SK-N-SH treated with all-trans-retinoic acid at 6 μM for 48 hours (cell line): ENCODE measurements at regions not wholly inside any gene's neighbourhood (a gene's known extent, or its start where the extent isn't known, plus 50 kb on each side); places are given as distances from the start of the nearest gene placed in this dataset.

Experiments
- ATAC-seq: fragments of 200-7000 bp; cut with Tn5 transposase; 3 replicates; pipeline ENCODE4 v1.9.1; 2020; ENCODE audit warnings: mild to moderate bottlenecking, moderate library complexity
- BACH2 ChIP-seq: fragments of 250-450 bp; sonication (Bioruptor Pico); IDR thresholded peaks from 2 replicates; pipeline ENCODE4 v1.9.0; 2021; ENCODE audit warnings: mild to moderate bottlenecking, borderline replicate concordance
- CSDC2 ChIP-seq: fragments of 250-450 bp; sonication (Bioruptor Pico); IDR thresholded peaks from 2 replicates; pipeline ENCODE4 v1.5.0; 2020; ENCODE audit warnings: mild to moderate bottlenecking, moderate library complexity
- ESRRG ChIP-seq: fragments of 250-450 bp; sonication (Bioruptor Pico); IDR thresholded peaks from 2 replicates; pipeline ENCODE4 v1.6.1; 2021; ENCODE audit warnings: mild to moderate bottlenecking
- GLIS3 ChIP-seq: fragments of 250-450 bp; sonication (Bioruptor Pico); IDR thresholded peaks from 2 replicates; pipeline ENCODE4 v1.5.0; 2020; ENCODE audit warnings: mild to moderate bottlenecking, moderate library complexity
- ISL1 ChIP-seq: fragments of 250-450 bp; sonication (Bioruptor Pico); IDR thresholded peaks from 2 replicates; pipeline ENCODE4 v2.1.2; 2022; ENCODE audit warnings: mild to moderate bottlenecking, moderate library complexity
- OSR1 ChIP-seq: fragments of 250-450 bp; sonication (Bioruptor Pico); IDR thresholded peaks from 2 replicates; pipeline ENCODE4 v1.8.0; 2022; ENCODE audit warnings: moderate library complexity, mild to moderate bottlenecking, inconsistent platforms
- POU6F1 ChIP-seq: fragments of 250-450 bp; sonication (Bioruptor Pico); IDR thresholded peaks from 2 replicates; pipeline ENCODE4 v1.8.0; 2021; ENCODE audit warnings: low read depth, mild to moderate bottlenecking, moderate library complexity, borderline replicate concordance
- PPARA ChIP-seq: fragments of 250-450 bp; sonication (Bioruptor Pico); IDR thresholded peaks from 2 replicates; pipeline ENCODE4 v1.5.0; 2020; ENCODE audit warnings: mild to moderate bottlenecking, borderline replicate concordance
- RARB ChIP-seq: fragments of 250-450 bp; sonication (Bioruptor Pico); IDR thresholded peaks from 2 replicates; pipeline ENCODE4 v1.8.0; 2021; ENCODE audit warnings: mild to moderate bottlenecking, moderate library complexity
- SNAI2 ChIP-seq: fragments of 250-450 bp; sonication (Bioruptor Pico); IDR thresholded peaks from 2 replicates; pipeline ENCODE4 v1.5.0; 2020; ENCODE audit warnings: mild to moderate bottlenecking, moderate library complexity
- TOX ChIP-seq: fragments of 250-450 bp; sonication (Bioruptor Pico); IDR thresholded peaks from 2 replicates; pipeline ENCODE4 v1.8.0; 2021; ENCODE audit warnings: mild to moderate bottlenecking, moderate library complexity, borderline replicate concordance
- ZC3H10 ChIP-seq: fragments of 250-450 bp; sonication (Bioruptor Pico); IDR thresholded peaks from 2 replicates; pipeline ENCODE4 v1.5.1; 2021; ENCODE audit warnings: mild to moderate bottlenecking, moderate library complexity
- ZFP3 ChIP-seq: fragments of 250-450 bp; sonication (Bioruptor Pico); IDR thresholded peaks from 2 replicates; pipeline ENCODE4 v1.5.0; 2020; ENCODE audit warnings: mild to moderate bottlenecking, moderate library complexity
- ZFP30 ChIP-seq: fragments of 450-650 bp; formaldehyde crosslinking; IDR thresholded peaks from 2 replicates; pipeline ENCODE4 v1.5.0; 2022; ENCODE audit warnings: mild to moderate bottlenecking, moderate library complexity
- ZNF565 ChIP-seq: fragments of 450-650 bp; formaldehyde crosslinking; conservative IDR thresholded peaks from 2 replicates; pipeline ENCODE4 v1.5.0; 2020; ENCODE audit warnings: low read depth, mild to moderate bottlenecking, moderate library complexity
- ZNF70 ChIP-seq: fragments of 450-650 bp; formaldehyde crosslinking; IDR thresholded peaks from 2 replicates; pipeline ENCODE4 v1.5.0; 2020; ENCODE audit warnings: mild to moderate bottlenecking, moderate library complexity
- ZNF8 ChIP-seq: fragments of 450-650 bp; formaldehyde crosslinking; IDR thresholded peaks from 2 replicates; pipeline ENCODE4 v1.5.0; 2020; ENCODE audit warnings: mild to moderate bottlenecking, moderate library complexity
- TF ChIP-seq, protein P1 (sequence below): fragments of 250-450 bp; sonication (Bioruptor Pico); IDR thresholded peaks from 2 replicates; pipeline ENCODE4 v1.5.1; 2021; ENCODE audit warnings: mild to moderate bottlenecking, moderate library complexity
- TF ChIP-seq, protein P2 (sequence below): fragments of 250-450 bp; sonication (Bioruptor Pico); IDR thresholded peaks from 2 replicates; pipeline ENCODE4 v1.5.1; 2020; ENCODE audit warnings: low read depth, mild to moderate bottlenecking, moderate library complexity
- TF ChIP-seq, protein P3 (sequence below): fragments of 250-450 bp; sonication (Bioruptor Pico); IDR thresholded peaks from 2 replicates; pipeline ENCODE4 v1.8.0; 2020; ENCODE audit warnings: mild to moderate bottlenecking, moderate library complexity, borderline replicate concordance
- TF ChIP-seq, protein P4 (sequence below): fragments of 250-450 bp; sonication (Bioruptor Pico); IDR thresholded peaks from 2 replicates; pipeline ENCODE4 v1.5.0; 2020; ENCODE audit warnings: mild to moderate bottlenecking, moderate library complexity

- no peak for ATAC-seq
- TF ChIP-seq CSDC2 (CRISPR knock-in tag) (no peak), TOX (CRISPR knock-in tag) (no peak), GLIS3 (CRISPR knock-in tag) (no peak), SNAI2 (CRISPR knock-in tag) (no peak), RARB (no peak), BACH2 (no peak), ESRRG (no peak), ZNF565 (CRISPR knock-in tag) (no peak), ZFP3 (CRISPR knock-in tag) (no peak), PPARA (CRISPR knock-in tag) (no peak), ZNF70 (CRISPR knock-in tag) (no peak), ZNF8 (CRISPR knock-in tag) (no peak), POU6F1 (CRISPR knock-in tag) (no peak), ZFP30 (CRISPR knock-in tag) (no peak), ZC3H10 (CRISPR knock-in tag) (no peak)
- TF ChIP-seq, protein P1, sequence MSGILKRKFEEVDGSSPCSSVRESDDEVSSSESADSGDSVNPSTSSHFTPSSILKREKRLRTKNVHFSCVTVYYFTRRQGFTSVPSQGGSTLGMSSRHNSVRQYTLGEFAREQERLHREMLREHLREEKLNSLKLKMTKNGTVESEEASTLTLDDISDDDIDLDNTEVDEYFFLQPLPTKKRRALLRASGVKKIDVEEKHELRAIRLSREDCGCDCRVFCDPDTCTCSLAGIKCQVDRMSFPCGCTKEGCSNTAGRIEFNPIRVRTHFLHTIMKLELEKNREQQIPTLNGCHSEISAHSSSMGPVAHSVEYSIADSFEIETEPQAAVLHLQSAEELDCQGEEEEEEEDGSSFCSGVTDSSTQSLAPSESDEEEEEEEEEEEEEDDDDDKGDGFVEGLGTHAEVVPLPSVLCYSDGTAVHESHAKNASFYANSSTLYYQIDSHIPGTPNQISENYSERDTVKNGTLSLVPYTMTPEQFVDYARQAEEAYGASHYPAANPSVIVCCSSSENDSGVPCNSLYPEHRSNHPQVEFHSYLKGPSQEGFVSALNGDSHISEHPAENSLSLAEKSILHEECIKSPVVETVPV (CRISPR knock-in tag) = no peak
- TF ChIP-seq, protein P2, sequence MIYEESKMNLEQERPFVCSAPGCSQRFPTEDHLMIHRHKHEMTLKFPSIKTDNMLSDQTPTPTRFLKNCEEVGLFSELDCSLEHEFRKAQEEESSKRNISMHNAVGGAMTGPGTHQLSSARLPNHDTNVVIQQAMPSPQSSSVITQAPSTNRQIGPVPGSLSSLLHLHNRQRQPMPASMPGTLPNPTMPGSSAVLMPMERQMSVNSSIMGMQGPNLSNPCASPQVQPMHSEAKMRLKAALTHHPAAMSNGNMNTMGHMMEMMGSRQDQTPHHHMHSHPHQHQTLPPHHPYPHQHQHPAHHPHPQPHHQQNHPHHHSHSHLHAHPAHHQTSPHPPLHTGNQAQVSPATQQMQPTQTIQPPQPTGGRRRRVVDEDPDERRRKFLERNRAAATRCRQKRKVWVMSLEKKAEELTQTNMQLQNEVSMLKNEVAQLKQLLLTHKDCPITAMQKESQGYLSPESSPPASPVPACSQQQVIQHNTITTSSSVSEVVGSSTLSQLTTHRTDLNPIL (CRISPR knock-in tag) = no peak
- TF ChIP-seq, protein P3, sequence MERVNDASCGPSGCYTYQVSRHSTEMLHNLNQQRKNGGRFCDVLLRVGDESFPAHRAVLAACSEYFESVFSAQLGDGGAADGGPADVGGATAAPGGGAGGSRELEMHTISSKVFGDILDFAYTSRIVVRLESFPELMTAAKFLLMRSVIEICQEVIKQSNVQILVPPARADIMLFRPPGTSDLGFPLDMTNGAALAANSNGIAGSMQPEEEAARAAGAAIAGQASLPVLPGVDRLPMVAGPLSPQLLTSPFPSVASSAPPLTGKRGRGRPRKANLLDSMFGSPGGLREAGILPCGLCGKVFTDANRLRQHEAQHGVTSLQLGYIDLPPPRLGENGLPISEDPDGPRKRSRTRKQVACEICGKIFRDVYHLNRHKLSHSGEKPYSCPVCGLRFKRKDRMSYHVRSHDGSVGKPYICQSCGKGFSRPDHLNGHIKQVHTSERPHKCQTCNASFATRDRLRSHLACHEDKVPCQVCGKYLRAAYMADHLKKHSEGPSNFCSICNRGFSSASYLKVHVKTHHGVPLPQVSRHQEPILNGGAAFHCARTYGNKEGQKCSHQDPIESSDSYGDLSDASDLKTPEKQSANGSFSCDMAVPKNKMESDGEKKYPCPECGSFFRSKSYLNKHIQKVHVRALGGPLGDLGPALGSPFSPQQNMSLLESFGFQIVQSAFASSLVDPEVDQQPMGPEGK = no peak
- TF ChIP-seq, protein P4, sequence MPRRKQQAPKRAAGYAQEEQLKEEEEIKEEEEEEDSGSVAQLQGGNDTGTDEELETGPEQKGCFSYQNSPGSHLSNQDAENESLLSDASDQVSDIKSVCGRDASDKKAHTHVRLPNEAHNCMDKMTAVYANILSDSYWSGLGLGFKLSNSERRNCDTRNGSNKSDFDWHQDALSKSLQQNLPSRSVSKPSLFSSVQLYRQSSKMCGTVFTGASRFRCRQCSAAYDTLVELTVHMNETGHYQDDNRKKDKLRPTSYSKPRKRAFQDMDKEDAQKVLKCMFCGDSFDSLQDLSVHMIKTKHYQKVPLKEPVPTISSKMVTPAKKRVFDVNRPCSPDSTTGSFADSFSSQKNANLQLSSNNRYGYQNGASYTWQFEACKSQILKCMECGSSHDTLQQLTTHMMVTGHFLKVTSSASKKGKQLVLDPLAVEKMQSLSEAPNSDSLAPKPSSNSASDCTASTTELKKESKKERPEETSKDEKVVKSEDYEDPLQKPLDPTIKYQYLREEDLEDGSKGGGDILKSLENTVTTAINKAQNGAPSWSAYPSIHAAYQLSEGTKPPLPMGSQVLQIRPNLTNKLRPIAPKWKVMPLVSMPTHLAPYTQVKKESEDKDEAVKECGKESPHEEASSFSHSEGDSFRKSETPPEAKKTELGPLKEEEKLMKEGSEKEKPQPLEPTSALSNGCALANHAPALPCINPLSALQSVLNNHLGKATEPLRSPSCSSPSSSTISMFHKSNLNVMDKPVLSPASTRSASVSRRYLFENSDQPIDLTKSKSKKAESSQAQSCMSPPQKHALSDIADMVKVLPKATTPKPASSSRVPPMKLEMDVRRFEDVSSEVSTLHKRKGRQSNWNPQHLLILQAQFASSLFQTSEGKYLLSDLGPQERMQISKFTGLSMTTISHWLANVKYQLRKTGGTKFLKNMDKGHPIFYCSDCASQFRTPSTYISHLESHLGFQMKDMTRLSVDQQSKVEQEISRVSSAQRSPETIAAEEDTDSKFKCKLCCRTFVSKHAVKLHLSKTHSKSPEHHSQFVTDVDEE (CRISPR knock-in tag) = no peak
Measured at GRCh38 chr4:65023081-65023480, 613.8 kb upstream of the TECRL start.

DNA sequence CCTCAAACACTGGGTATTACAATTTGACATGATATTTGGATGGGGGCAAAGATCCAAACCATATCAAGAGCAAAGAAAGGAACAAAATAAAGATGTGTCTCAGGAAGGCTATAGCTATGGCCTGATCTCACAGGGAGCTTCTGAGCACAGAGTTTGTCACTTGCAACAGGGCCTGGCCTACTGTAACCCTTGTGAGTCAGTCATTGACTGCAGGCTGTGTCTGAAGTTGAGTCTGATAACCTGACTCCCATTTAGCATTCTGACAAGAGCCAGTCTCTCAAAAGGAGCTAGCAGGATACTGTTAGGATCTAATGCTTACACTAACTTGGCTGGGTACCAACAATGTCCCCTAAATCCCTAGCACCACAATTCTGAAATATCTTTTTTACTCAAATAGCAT, 612.5 kb upstream of the TECRL start:
- no peak for ATAC-seq
- TF ChIP-seq ESRRG (no peak), BACH2 (no peak), ZC3H10 (CRISPR knock-in tag) (no peak), PPARA (CRISPR knock-in tag) (no peak)

GRCh38 chr4:65021149-65021548, 611.9 kb upstream of the TECRL start:
- no peak for ATAC-seq
- TF ChIP-seq ZNF565 (CRISPR knock-in tag) (no peak), SNAI2 (CRISPR knock-in tag) (no peak), ESRRG (no peak), ZC3H10 (CRISPR knock-in tag) (no peak), OSR1 (no peak), ZNF70 (CRISPR knock-in tag) (no peak), ISL1 (no peak)
- TF ChIP-seq, protein P3 = no peak
- TF ChIP-seq, protein P4 (CRISPR knock-in tag) = no peak
- TF ChIP-seq, protein P2 (CRISPR knock-in tag) = no peak
- TF ChIP-seq, protein P1 (CRISPR knock-in tag) = no peak
